GM21381 (cell line): ENCODE measurements at regions not wholly inside any gene's neighbourhood (a gene's known extent, or its start where the extent isn't known, plus 50 kb on each side); places are given as distances from the start of the nearest gene placed in this dataset.
"Not testable (repeated sequence)": the region's sequence is repeated elsewhere in the genome, so short reads cannot be mapped to it uniquely, and the experiment has no call there.

Experiments
- ATAC-seq: cut with Tn5 transposase; IDR thresholded peaks from one replicate; pipeline ENCODE4 v1.9.1; 2021; ENCODE audit warnings: mild to moderate bottlenecking, moderate library complexity; ENCODE audit not compliant: unreplicated experiment

DNA sequence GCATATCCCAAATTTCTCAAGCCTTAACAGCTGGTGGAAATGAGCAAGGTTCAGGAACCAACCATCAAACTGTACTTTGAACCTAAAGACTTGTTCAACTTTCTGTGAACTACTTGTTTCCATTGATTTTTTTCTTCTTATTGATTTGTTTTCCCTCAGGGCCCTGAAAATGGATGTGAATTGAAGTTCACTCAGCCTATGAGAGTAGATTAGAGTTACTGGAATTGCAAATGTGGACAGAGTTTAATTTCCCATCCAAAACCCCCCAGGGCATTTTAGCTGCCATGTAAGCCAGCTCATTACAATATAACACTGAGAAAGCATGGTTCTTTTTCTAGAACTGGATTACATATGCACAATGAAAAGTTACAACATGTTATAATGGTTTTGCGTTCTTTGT lies 1105.7 kb downstream of the REEP3 start:
- ATAC-seq: no peak

DNA sequence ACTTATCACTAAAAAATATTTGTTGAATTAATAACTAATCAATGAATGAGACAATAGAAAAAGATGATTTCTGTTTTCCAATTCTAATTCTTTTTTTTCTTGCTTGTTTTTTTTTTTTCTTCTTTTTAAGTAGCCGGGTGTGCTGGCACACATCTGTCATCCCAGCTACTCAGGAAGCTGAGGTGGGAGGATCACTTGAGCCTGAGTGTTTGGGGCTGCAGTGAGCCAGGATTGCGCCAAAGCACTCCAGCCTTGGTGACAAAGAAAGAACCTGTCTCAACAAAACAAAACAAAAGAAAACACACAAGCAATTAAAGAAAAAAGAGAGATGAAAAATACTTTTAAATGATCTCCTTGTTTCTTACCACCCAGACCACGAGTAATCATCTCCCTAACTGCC lies 1109.3 kb downstream of the REEP3 start:
- ATAC-seq: no peak

DNA sequence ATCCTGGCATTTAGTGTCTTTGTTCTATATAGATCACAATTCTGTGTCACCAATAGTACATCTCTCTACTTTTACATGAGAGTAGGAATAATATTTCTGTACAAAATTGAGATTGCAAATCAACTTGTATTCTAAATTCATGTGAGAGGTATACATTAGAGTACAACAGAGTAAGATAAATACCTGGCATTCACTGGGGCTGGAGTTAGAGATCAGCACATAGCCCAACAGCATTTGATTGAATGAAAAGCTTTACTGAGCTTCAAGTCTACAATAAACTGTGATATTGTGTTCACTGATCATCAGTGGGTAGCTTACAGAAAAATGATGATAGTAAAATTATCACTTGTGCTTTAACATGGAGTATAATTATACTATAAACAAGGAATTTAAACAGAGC lies 1114.7 kb downstream of the REEP3 start:
- ATAC-seq: no peak

DNA sequence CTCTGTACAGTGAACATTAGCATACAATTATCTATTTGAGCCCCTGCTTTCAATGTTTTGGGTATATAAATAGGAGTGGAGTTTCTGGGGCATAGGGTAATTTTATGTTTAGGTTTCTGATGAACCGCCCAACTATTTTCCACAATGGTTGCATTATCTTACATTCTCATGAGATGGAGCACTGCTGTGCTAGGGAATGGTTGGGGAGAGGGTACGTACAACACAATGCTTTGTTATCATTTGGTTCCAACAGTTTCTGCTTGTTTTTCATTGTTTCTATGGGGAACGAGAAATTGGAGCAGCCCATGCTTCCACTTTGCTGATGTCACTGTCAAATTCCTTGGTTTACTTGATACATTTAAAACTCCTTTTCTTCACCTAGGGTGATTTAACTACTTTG lies 1115.3 kb downstream of the REEP3 start:
- ATAC-seq: no peak

DNA sequence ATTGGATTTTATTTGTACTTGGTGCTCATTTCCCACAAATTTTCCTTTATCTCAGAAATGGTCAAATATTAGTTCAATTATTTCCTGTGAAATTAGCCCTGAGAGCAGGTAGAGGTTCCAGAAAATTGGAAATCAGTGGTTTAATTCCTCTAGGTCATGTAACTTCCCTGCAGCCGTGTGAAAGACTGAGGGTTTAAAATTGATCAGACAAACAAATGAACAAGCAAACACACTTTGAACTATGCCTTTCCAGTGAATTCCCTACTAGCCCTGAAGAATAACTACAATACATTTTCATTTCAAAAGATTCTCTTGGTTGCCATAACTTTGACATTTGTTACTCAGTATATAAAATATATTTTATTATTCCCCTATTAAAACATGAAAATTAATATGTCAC lies 1116.7 kb downstream of the REEP3 start:
- ATAC-seq: no peak

DNA sequence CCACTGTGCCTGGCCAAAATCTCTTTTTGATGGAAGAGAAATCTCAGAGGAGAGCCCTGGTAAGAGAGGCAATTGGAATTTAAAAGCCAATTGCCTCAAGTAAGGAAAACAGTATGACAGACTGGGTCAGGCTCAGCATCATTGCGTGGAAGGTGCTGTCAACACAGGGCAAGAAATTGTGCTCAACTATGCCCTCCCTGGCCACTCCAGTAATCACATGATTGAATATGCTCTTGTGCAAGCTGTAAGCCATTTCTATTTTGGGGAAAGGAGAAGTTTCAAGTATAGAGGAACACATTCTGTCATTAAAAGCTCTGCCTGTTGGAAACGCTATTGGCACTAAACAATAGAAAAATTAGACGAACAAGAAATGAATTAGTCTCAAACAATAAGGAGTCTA lies 1127.7 kb downstream of the REEP3 start:
- no peak for ATAC-seq

DNA sequence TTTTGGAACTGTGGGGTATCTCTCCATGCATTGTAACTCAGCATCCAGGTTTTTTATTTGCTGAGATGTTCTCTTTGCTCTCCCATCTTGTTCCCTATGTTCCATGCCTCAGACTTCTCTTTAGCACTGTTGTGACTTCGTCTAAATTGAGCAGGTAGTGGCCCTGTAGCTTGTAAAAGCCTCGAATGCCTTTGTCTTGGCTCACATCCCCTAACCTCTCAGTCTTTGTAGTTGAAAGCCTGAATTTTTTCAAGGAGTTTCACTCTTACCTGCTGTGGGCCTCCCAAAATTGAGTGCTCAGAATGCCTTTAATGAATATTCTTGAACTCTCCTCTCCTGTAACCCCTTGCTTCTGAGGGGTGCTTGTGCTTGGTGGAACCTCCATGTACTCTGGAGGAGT lies 1137.3 kb downstream of the REEP3 start:
- ATAC-seq: no peak

DNA sequence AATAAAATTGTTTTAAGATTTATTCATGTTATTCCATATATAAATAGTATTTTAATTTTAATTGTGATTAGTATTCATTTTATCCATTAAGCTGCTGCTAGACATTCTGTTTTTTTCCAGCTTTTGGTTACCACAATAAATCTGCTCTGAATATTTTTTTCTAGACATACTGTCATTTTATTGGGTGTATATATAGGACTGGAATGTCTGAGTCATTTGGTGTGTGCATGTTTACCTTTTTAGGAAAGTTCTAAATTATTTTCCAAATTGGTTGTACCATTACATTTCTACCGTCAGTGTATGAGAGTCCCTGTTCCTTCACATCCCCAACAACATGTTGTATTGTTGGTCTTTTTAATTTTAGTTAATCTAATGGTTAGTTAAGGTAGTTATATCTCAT lies 1138.1 kb downstream of the REEP3 start:
- no peak for ATAC-seq

DNA sequence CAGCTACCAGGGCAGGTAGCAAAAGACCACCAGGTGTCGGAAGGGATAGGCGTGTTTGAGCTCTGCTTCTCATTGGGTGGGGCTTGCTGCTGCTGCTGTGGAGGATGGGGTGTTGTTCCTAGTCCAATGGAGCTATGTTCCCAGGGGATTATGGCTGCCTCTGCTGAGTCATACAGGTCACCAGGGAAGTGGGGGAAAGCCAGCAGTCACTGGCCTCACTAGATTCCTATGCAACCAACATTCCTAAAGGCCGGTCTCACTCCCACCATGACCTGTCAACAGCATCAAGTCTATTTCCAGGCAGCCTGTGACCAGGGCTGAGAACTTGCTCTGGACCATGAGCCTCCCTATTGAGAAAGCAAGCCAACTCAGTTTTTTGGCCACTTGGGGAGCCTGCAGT lies 1160.8 kb downstream of the REEP3 start:
- no peak for ATAC-seq

DNA sequence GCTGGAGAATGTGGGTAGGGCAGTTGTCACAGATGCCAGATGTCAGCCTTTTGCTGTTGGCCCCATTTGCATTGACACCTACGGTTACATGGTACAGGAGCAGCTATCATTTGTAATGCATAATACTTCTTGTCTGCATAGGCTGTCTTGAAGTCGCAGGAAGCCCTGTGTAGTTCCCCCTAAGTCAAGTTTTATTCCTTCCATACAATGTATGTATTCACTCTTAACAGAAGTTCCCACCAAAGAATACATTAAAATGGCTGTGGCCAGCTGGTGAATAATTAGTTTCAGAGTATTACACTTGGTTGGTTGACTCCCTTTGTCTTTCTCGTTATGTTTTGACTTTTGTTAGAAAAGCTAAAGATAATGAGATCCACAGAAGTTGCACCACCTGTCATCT lies 1169.0 kb downstream of the REEP3 start:
- no peak for ATAC-seq

DNA sequence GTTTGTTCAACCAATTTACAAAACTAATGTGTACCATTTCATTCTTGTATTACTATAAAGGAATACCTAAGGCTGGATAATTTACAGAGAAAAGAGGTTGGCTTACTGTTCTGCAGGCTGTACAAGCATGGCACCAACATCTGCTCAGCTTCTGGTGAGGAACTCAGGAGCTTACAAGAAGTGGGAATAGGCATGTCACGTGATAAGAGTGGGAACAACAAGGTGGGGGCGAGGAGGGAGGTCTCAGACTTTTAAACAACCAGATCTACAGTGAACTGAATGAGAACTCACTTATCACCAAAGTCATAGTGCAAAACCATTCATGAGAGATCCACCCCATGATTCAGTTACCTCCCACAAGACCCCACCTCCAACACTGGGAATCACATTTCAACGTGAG lies 1178.0 kb downstream of the REEP3 start:
- no peak for ATAC-seq

DNA sequence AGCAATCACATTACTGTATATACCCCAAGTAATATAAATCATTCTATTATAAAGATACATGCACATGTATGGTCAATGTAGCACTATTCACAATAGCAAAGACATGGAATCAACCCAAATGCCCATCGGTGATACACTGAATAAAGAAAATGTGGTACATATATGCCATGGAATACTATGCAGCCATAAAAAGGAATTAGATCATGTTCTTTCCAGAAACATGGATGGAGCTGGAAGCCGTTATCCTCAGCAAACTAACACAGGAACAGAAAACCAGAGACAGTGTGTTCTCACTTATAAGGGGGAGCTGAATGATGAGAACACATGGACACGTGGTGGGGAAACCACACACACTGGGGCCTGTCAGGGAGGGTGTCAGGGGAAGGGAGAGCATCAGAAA lies 1180.9 kb downstream of the REEP3 start:
- ATAC-seq: not testable (repeated sequence)

DNA sequence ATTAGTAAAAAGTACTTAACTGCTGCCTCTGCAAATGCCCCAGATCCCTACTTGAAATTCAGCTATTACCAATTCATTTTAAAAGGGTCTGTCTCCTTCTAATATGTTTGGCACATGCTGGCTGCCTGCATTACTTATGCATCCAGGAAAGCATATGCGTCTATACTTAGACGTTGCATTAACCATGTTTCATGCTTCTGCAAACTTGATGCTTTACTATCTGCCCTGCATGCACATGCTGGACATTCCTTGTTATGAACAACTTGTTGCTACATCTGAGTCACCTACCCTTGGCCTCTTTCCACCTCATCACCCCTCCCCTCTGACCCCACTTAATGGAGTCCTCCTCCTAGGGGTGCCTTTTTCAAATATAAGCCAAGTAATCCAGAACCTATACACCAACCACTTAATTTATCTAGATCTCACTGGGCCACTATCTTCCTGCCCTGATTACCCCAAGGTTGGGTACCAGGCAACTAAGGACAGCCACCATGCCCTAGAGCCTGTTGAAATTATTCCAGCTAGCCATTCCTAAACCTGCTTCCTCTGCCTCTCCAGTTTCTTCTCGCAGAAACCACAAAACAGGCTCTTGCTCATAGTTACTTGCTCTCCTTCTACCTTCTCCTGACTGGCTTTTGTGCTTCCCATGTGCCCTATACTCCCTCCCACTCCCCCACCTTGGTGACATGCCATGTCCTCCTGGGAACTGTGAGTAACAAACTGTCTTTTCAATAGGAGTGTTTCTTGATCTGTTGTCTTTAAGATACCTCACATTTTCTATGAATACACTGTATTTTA lies 1187.9 kb downstream of the REEP3 start:
- ATAC-seq: no peak

DNA sequence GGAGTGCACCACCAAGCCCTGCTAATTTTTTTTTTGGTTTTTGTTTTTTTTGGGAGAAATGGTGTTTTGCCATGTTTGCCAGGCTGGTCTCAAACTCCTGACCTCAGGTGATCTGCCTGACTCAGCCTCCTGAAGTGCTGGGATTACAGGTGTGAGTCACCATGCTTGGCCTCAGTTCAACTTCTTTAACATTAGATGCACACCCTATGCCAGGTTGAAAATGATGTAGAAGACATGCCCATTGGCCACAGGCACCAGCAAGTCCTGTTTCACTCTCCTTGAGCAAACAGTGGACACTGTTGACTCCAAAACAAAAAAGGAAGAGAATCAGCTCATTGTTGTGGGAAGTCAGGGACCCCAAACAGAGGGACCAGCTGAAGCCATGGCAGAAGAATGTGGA lies 1205.3 kb downstream of the REEP3 start:
- ATAC-seq: no peak

DNA sequence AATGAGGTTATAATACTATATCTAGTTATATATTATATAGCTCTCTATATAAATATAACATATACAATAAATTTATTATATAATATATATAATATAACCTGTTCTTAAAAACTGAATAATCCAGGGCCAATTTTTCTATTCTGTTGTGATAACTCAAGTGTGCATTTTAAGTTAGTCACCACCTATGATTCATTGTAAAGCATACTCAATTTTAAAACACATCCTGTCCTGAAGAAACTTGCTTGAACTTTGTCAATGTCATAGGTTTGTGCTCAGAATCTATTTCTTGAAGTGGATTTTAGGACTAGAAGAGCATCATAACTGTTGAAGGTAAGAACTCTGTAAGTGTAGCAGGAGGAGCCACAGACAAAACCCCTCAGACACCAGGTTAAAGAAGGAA lies 1209.8 kb downstream of the REEP3 start:
- ATAC-seq: no peak

DNA sequence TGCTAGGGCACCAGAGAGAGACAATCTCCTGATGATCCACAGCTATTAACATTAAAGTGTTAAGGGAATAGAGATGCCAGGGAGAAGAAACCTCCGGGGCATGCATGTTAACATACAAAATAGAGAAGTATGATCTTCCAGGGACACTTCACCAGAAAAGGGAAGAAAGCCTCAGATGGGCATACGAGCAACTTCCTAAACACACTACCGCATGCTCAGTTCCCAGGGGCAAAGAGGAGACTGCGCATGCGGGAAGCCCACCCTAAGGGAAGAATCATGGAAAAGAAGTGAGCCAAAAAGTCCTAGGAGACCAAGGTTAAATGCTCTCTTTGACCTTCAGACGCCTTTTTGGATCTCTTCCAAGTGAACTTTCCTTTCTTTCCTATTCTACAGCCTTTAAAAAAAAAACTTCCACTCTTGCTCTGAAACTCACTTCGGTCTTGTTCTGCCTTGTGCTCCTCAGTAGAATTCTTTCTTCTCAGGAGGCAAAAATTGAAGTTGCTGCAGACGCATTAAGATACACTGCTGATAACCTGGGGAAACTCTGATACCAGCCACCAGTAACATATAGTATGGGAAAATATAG lies 1211.3 kb downstream of the REEP3 start:
- no peak for ATAC-seq

DNA sequence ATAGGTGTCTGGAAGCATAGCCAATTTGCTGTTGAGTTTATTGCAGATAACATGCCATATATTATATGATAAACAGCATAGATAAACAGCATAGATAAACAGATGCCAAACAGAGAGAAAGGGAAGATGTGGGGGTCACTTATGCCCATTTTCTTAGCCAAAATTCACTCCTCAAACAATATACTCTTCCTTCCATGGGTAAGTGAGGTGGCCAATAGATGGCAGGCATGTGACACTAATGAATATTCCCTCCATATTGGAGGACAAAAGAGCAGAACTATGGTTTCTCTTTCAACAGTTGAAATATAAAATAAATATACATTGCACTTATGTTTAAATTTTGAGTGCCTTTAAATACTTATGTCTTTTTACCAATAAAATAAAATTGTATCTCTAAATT lies 1212.8 kb downstream of the REEP3 start:
- ATAC-seq: no peak

DNA sequence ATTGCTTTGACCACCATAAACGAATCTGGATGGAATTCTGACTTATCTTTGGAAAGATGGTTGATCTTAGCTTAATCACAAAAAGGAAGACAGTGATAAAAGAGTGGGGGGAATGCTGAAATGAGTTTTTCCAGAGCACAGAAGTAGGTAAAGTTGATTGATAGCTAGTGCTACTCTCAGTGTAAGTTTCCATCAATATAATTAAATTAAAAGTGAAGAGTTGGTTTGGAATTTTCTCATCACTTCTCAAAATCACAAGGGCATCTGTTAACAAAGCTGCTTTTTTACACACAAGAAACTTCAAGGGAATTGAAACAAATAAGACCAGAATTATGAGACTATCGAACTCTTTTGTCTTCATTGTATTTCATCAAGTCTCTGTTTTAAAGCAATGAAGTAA lies 1217.3 kb downstream of the REEP3 start:
- ATAC-seq: no peak

DNA sequence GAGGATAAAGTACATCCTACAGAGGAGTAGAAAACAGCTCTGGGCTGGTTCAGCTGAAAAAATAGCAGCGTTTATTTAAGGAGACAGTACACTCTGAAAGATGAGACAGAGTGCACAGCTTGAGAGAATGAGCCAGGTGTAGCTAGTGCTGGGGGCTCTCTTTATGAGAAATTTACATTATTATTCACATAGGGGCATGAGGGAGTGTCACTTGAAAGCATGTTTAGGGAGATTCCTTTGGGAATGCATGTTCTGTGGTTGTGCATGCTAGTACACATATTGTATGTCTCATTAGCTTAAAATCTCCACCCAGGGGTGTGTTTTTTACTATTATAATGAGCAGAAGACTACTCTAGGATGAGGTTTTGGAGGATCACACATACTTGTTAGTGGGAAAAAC lies 1224.4 kb downstream of the REEP3 start:
- no peak for ATAC-seq

DNA sequence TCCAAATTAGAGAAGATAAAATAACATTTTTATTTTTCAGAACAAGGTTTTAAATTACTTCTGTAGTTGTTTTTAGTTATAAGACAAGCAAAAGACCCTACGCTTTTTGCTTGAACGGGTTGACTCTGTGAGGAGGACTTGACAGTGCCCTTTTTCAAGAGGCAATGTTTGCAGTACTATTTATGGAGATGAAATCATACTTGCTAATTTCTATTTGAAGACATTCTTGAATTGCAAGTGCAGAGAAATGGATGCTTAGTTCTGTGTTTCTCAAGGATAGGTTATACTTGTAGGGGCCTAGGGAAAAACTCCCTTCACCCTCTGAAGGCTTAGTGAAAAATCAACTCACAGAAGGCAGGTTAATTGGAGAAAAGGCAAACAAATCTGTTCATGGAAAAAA lies 1229.5 kb downstream of the REEP3 start:
- ATAC-seq: no peak

DNA sequence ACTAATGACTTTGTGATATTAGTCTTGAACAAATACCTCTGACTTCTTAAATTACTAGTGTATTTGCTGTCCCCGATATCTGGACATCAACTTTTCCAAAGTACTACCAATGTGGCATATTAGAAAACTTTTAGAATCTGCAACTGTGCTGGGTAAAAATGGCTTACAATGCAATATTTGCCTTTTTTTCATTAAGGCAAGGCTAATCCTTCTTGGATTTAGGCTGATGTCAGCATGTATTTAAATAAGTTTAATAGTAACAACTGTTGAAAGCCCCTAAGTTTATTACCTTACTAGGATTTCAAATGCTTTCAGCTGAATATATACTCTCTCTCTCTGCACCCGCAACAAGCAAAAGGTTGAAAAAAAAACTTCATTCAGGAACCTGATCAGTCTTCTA lies 1232.3 kb downstream of the REEP3 start:
- no peak for ATAC-seq

DNA sequence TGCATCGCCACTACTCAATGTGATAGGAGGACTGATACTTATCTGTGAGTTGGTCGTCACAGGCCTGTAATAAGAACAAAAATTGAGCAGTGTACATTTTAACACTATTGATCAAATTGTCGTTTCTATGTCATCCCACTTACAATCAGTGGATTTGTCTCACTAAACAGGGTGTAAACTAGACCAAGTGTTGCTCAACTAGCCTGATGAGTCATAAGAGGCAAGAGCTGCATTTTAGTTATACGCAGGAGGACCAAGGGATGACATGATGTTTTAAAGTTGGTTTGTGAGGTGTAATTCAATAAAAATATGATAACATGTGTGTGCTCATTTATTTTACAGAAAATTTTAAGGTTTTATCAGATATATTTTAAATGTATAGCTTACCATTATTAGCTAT lies 1239.2 kb downstream of the REEP3 start:
- ATAC-seq: no peak

DNA sequence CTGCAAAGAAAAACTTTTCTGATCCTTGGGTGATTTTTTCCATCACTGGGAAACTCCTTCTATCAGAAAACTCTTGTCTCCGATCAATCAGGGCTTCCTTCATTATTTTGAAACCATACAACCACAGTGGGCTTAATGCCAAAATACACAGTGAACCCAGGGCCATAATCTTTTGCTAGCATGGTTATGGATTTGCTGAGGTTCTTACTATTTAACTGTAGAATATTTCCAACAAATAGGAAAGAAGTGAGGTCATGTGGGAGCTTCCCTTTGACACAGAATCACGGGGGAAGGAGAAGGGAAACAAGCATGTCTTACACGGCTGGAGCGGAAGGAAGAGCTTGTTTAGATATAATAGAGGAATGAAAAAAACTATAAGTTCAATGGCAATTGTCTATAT lies 1241.7 kb downstream of the REEP3 start:
- no peak for ATAC-seq
